ENCODE measurements at regions not wholly inside any gene's neighbourhood (a gene's known extent, or its start where the extent isn't known, plus 50 kb on each side); places are given as distances from the start of the nearest gene placed in this dataset.

DNA sequence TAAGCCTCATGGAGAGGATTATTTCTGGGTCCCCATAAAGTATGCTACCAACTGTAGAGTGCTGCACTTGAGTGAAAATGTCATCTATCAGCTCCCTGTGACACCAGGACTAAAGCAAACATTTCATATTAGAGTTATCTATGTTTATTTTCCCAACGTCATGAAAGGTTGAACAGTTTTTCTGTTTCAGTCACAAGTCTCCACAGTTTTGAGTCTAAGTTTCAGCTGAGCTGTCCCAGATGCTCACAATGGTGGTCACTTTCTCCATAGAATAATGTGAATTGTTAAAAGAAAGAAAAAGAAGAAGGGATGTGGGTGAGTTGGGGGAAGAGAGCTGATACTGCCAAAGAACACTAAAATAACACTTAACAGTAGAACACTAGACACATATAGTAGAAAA, 126.3 kb upstream of the C9orf72 start:
- H3K9me3 ChIP-seq, result no peaks in the 10 kb centered on the region
- WGBS, 2 donors, result 33 to 49% methylated on average over 1 of the region's 1 CpG
- no peaks in the 10 kb centered on the region for H3K27me3 ChIP-seq
- no peaks in the 10 kb centered on the region for H3K4me1 ChIP-seq
- H3K27ac ChIP-seq, result no peak overlapping the region
- no peak overlapping the region for H3K4me3 ChIP-seq
- no peak for TF ChIP-seq POLR2A (IDR thresholded peaks at IDR 0.05)
- TF ChIP-seq, protein P1, sequence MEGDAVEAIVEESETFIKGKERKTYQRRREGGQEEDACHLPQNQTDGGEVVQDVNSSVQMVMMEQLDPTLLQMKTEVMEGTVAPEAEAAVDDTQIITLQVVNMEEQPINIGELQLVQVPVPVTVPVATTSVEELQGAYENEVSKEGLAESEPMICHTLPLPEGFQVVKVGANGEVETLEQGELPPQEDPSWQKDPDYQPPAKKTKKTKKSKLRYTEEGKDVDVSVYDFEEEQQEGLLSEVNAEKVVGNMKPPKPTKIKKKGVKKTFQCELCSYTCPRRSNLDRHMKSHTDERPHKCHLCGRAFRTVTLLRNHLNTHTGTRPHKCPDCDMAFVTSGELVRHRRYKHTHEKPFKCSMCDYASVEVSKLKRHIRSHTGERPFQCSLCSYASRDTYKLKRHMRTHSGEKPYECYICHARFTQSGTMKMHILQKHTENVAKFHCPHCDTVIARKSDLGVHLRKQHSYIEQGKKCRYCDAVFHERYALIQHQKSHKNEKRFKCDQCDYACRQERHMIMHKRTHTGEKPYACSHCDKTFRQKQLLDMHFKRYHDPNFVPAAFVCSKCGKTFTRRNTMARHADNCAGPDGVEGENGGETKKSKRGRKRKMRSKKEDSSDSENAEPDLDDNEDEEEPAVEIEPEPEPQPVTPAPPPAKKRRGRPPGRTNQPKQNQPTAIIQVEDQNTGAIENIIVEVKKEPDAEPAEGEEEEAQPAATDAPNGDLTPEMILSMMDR (IDR thresholded peaks at IDR 0.05), result no peak
- intact Hi-C loops (cut with DNase I; ENCODE audit: low total_unique reads), result no loop called here
- no peaks in the 10 kb centered on the region for H3K36me3 ChIP-seq (ENCODE audit: low read depth, missing control alignments)
- DNase-seq, result no peak

DNA sequence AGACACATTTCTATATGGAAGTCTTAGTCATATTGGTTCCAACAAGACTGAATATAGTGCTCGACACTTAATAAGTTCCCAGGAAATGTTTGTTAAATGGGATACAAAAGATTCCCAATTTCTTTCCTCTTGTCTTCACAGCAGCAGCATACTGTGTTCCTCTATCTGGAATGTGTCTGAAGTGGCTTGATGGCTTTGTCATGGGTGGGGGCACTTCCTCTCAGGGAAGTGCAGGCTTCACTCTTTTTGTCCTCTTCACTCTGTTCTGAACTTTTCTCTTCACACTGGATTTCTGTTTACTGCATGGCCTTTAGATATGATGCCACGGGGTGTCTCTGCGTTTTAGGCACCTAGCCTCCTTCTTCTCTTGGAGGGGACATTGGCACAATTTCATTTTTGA, 127.7 kb upstream of the C9orf72 start:
- no peak overlapping the region for H3K27ac ChIP-seq
- H3K4me1 ChIP-seq, result no peaks in the 10 kb centered on the region
- intact Hi-C loops (cut with DNase I; ENCODE audit: low total_unique reads), result no loop called here
- H3K36me3 ChIP-seq (ENCODE audit: low read depth, missing control alignments), result no peaks in the 10 kb centered on the region
- no peaks in the 10 kb centered on the region for H3K27me3 ChIP-seq
- TF ChIP-seq, protein P1 (IDR thresholded peaks at IDR 0.05), result no peak
- TF ChIP-seq POLR2A (IDR thresholded peaks at IDR 0.05), result no peak
- no peak for DNase-seq
- WGBS, 2 donors, result 73 to 77% methylated on average over 3 of the region's 3 CpGs
- H3K9me3 ChIP-seq, result no peaks in the 10 kb centered on the region
- no peak overlapping the region for H3K4me3 ChIP-seq

DNA sequence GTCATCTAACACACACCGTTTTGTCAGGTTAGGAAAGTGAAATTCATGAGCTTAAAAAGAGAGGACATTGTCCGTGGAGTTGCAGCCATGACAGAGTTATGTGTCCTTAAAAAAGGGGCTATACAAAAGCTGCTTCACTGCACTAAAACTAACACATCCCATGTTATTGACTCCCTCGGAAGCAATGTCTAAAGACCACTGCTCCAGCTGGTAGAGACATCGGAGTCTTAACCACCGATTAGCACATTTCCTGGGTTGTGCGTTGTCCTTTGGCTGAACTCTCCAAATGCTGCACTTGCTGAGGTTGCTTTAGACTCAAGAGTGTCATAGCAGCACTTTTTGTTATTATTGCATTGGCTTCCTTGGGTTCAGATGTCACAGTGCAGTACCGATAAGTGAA, 128.3 kb upstream of the C9orf72 start:
- H3K9me3 ChIP-seq, result no peaks in the 10 kb centered on the region
- H3K4me1 ChIP-seq, result no peaks in the 10 kb centered on the region
- no peaks in the 10 kb centered on the region for H3K27me3 ChIP-seq
- no peak overlapping the region for H3K27ac ChIP-seq
- no peaks in the 10 kb centered on the region for H3K36me3 ChIP-seq (ENCODE audit: low read depth, missing control alignments)
- no peak overlapping the region for H3K4me3 ChIP-seq
- peak; percentile 17 for DNase-seq
- WGBS, 2 donors, result 48 to 58% methylated on average over 7 of the region's 7 CpGs
- intact Hi-C loops (cut with DNase I; ENCODE audit: low total_unique reads), result no loop called here
- TF ChIP-seq, protein P1 (IDR thresholded peaks at IDR 0.05), result no peak
- no peak for TF ChIP-seq POLR2A (IDR thresholded peaks at IDR 0.05)

DNA sequence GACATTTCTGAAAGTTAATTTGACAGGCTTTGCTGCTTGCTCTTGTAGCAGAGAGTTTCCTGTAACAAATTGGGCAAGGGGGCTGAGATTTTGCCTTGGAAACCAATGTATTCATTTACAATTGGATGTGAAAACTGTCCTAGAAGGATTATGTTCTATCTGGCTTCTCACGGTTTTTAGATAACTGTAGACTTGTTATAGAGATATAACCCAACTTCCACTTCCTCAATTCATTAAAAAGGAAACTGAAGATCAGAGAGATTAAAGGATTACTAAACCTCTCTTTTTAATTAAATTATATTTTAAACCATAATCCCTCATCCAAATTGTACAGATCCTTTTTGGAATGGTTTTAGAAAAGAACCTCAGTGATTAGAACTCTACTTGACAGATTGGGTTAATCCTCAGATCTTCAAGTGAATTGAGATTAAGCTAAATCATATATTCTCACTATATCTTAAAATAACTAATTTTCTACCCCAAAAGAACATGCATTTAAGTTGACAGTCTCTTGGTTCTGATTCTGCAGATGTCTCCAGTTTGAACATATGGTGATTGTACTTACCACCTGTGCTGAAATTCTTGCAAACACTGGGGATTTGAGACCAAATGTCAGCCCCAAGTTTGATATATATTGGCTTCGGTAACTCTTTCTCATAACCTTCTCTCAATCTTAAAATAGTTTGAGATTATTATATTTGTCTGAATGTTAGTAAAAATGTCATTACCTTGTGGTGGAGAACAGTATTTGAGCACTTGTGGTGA, 130.1 kb upstream of the C9orf72 start:
- TF ChIP-seq, protein P1 (IDR thresholded peaks at IDR 0.05), result no peak
- no peak for TF ChIP-seq POLR2A (IDR thresholded peaks at IDR 0.05)
- no peaks in the 10 kb centered on the region for H3K4me1 ChIP-seq
- intact Hi-C loops (cut with DNase I; ENCODE audit: low total_unique reads), result no loop called here
- H3K9me3 ChIP-seq, result no peaks in the 10 kb centered on the region
- 75 to 78% methylated on average over 2 of the region's 2 CpGs for WGBS, 2 donors
- no peak overlapping the region for H3K4me3 ChIP-seq
- DNase-seq, result no peak
- H3K36me3 ChIP-seq (ENCODE audit: low read depth, missing control alignments), result no peaks in the 10 kb centered on the region
- H3K27me3 ChIP-seq, result no peaks in the 10 kb centered on the region
- no peak overlapping the region for H3K27ac ChIP-seq

DNA sequence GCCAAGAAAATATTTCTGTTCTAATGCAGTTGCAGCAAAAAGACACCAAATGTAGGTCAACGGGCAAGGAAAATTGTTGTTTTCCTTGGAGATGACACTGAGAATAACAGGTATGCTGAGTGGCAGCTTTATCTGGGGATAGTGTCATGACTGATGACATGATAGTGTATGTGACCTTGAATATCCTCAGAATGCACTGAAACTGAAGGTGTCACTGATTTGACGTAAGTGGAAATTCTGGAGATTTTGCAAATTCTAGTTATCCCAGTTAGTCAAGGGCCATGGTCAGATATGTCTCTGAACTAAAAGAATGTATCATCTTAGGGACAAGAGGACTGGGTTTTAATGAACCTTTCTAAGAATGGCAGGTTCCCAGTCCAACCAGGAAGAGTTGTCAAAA, 138.0 kb upstream of the C9orf72 start:
- Histone ChIP-seq H3K4me1 (no peaks in the 10 kb centered on the region), H3K36me3 (ENCODE audit: low read depth, missing control alignments) (no peaks in the 10 kb centered on the region), H3K4me3 (no peak overlapping the region), H3K27me3 (no peaks in the 10 kb centered on the region), H3K27ac (no peak overlapping the region), H3K9me3 (no peaks in the 10 kb centered on the region)
- no peak for DNase-seq
- intact Hi-C loops (cut with DNase I; ENCODE audit: low total_unique reads), result no loop called here
- 86 to 87% methylated on average over 2 of the region's 2 CpGs for WGBS, 2 donors
- no peak for TF ChIP-seq POLR2A (IDR thresholded peaks at IDR 0.05)
- TF ChIP-seq, protein P1 (IDR thresholded peaks at IDR 0.05), result no peak

Data from testis (tissue), 2 donors.